A549 (cell line): ENCODE measurements at regions not wholly inside any gene's neighbourhood (a gene's known extent, or its start where the extent isn't known, plus 50 kb on each side); places are given as distances from the start of the nearest gene placed in this dataset.

Experiments used
- EP300 ChIP-seq, 2 experiments: fragments of >200 bp; sonication (Bioruptor Twin); formaldehyde crosslinking; IDR thresholded peaks; 2 replicates in 1 of 2; 3 replicates in 1 of 2; pipeline ENCODE4 v1.6.1; 2016 to 2017
- POLR2A ChIP-seq: IDR thresholded peaks from 2 replicates; pipeline ENCODE4 v1.6.1; 2012; ENCODE audit warnings: mild to moderate bottlenecking, low read length
- TF ChIP-seq, protein P1 (sequence below): fragments of >200 bp; sonication (Bioruptor Twin); formaldehyde crosslinking; IDR thresholded peaks from 3 replicates; pipeline ENCODE4 v1.5.1; 2016
- TF ChIP-seq, protein P2 (sequence below): IDR thresholded peaks from 2 replicates; pipeline ENCODE4 v1.6.1; 2012
- TF ChIP-seq, protein P3 (sequence below): fragments of >200 bp; sonication (Bioruptor Twin); formaldehyde crosslinking; IDR thresholded peaks from 3 replicates; pipeline ENCODE4 v1.6.1; 2016

DNA sequence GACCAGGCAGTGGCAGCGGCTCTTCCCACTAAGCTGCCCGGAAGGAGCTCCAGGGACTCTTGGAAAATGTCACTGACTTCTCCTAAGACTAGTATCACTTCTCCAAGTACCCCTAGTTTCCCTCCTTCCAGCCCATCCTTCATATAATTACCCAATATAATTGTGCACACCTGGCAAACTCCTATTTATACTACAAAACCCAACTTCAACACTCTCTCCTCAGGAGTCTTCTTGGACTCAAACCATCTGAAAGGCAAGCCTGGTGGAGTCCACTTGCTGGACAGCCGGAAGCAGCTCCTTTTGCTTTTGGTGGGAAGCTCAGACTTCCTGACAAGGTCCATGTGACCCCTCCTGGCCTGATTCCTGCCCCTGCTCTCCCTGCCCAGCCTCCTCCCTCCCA is 955.9 kb downstream of the TBC1D22A start:
- TF ChIP-seq, protein P1, sequence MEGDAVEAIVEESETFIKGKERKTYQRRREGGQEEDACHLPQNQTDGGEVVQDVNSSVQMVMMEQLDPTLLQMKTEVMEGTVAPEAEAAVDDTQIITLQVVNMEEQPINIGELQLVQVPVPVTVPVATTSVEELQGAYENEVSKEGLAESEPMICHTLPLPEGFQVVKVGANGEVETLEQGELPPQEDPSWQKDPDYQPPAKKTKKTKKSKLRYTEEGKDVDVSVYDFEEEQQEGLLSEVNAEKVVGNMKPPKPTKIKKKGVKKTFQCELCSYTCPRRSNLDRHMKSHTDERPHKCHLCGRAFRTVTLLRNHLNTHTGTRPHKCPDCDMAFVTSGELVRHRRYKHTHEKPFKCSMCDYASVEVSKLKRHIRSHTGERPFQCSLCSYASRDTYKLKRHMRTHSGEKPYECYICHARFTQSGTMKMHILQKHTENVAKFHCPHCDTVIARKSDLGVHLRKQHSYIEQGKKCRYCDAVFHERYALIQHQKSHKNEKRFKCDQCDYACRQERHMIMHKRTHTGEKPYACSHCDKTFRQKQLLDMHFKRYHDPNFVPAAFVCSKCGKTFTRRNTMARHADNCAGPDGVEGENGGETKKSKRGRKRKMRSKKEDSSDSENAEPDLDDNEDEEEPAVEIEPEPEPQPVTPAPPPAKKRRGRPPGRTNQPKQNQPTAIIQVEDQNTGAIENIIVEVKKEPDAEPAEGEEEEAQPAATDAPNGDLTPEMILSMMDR, result no peak
- no peak for TF ChIP-seq POLR2A
- TF ChIP-seq, protein P2, sequence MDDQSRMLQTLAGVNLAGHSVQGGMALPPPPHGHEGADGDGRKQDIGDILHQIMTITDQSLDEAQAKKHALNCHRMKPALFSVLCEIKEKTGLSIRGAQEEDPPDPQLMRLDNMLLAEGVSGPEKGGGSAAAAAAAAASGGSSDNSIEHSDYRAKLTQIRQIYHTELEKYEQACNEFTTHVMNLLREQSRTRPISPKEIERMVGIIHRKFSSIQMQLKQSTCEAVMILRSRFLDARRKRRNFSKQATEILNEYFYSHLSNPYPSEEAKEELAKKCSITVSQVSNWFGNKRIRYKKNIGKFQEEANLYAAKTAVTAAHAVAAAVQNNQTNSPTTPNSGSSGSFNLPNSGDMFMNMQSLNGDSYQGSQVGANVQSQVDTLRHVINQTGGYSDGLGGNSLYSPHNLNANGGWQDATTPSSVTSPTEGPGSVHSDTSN, result no peak
- TF ChIP-seq, protein P3, sequence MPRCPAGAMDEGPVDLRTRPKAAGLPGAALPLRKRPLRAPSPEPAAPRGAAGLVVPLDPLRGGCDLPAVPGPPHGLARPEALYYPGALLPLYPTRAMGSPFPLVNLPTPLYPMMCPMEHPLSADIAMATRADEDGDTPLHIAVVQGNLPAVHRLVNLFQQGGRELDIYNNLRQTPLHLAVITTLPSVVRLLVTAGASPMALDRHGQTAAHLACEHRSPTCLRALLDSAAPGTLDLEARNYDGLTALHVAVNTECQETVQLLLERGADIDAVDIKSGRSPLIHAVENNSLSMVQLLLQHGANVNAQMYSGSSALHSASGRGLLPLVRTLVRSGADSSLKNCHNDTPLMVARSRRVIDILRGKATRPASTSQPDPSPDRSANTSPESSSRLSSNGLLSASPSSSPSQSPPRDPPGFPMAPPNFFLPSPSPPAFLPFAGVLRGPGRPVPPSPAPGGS, result no peak
- TF ChIP-seq EP300 (IDR thresholded peaks at IDR 0.05), result no peak
